PC-3 (cell line): ENCODE measurements at regions not wholly inside any gene's neighbourhood (a gene's known extent, or its start where the extent isn't known, plus 50 kb on each side); places are given as distances from the start of the nearest gene placed in this dataset.

ENCODE experiments used
- ATAC-seq: fragments of 200-7000 bp; cut with Tn5 transposase; 2 replicates; pipeline ENCODE4 v1.9.1; 2020; ENCODE audit warnings: mild to moderate bottlenecking, moderate library complexity
- BruUV-seq: library from RNA; stranded (reverse); fragments of 400-500 nt; replicated peaks from 2 replicates; lab custom pipeline; 2021; lab: Mats Ljungman, UMichigan
- CTCF ChIA-PET: fragments of 300-600 bp; sonication (Branson Sonifier 250); formaldehyde crosslinking; loops from one replicate; lab custom pipeline; 2022; ENCODE audit warnings: antibody characterized with exemption; lab: Charles Lee
- POLR2A ChIA-PET: fragments of 300-600 bp; sonication (Branson Sonifier 250); formaldehyde crosslinking; loops from one replicate; lab custom pipeline; 2022; ENCODE audit warnings: antibody characterized with exemption; ENCODE audit not compliant: unreplicated experiment; lab: Charles Lee
- DNase-seq: peaks from one replicate; pipeline ENCODE4 v3.0.0-alpha.2; 2015
- H2AFZ ChIP-seq: fragments of 300-600 bp; sonication (generic); 2 replicates; pipeline ENCODE4 v1.6.0; 2016; ENCODE audit warnings: antibody characterized with exemption, low read length
- H3F3A ChIP-seq: fragments of 300-600 bp; sonication (generic); one replicate; pipeline ENCODE4 v1.6.0; 2017; ENCODE audit warnings: antibody characterized with exemption, low read length, control low read depth, mild to moderate bottlenecking; ENCODE audit not compliant: unreplicated experiment
- H3K27ac ChIP-seq: fragments of 300-600 bp; sonication (generic); 2 replicates; pipeline ENCODE4 v1.5.1; 2016; ENCODE audit warnings: mild to moderate bottlenecking, low read length
- H3K27me3 ChIP-seq: fragments of 300-600 bp; sonication (generic); 2 replicates; pipeline ENCODE4 v1.6.1; 2016; ENCODE audit warnings: low read length, mixed read lengths
- H3K36me3 ChIP-seq: fragments of 300-600 bp; sonication (generic); 2 replicates; pipeline ENCODE4 v1.6.1; 2016; ENCODE audit warnings: low read depth, mixed run types, low read length, mixed read lengths
- H3K4me1 ChIP-seq: fragments of 300-600 bp; sonication (generic); 2 replicates; pipeline ENCODE4 v1.5.1; 2016; ENCODE audit warnings: low read length; ENCODE audit not compliant: insufficient read depth
- H3K4me2 ChIP-seq: fragments of 300-600 bp; sonication (generic); 2 replicates; pipeline ENCODE4 v1.6.0; 2016; ENCODE audit warnings: low read length
- H3K4me3 ChIP-seq: fragments of 300-600 bp; sonication (generic); 2 replicates; pipeline ENCODE4 v1.5.1; 2016; ENCODE audit warnings: mild to moderate bottlenecking, low read length, mixed read lengths
- H3K79me2 ChIP-seq: fragments of 300-600 bp; sonication (generic); 2 replicates; pipeline ENCODE4 v1.6.1; 2017; ENCODE audit warnings: low read length, mixed read lengths
- H3K9ac ChIP-seq: fragments of 300-600 bp; sonication (generic); 2 replicates; pipeline ENCODE4 v1.6.0; 2016; ENCODE audit warnings: mild to moderate bottlenecking, low read length
- H3K9me2 ChIP-seq: fragments of 300-600 bp; sonication (generic); replicated peaks from 2 replicates; pipeline ENCODE4 v1.6.1; 2016; ENCODE audit warnings: mixed run types, low read length, mixed read lengths
- H3K9me3 ChIP-seq: fragments of 300-600 bp; sonication (generic); 2 replicates; pipeline ENCODE4 v1.6.1; 2016; ENCODE audit warnings: low read length, mixed read lengths
- H4K20me1 ChIP-seq: fragments of 300-600 bp; sonication (generic); 2 replicates; pipeline ENCODE4 v1.6.1; 2016; ENCODE audit warnings: low read length, mixed read lengths
- CTCF ChIP-seq: fragments of 300-600 bp; sonication (generic); conservative IDR thresholded peaks from 2 replicates; pipeline ENCODE4 v1.5.1; 2017; ENCODE audit warnings: antibody characterized with exemption, low read depth, mild to moderate bottlenecking, low read length
- EZH2 ChIP-seq: fragments of 300-600 bp; sonication (generic); IDR thresholded peaks from one replicate; pipeline ENCODE4 v1.6.1; 2017; ENCODE audit warnings: antibody characterized with exemption, mild to moderate bottlenecking, low read length; ENCODE audit not compliant: unreplicated experiment
- EZH2phosphoT487 ChIP-seq: fragments of 300-600 bp; sonication (generic); IDR thresholded peaks from 2 replicates; pipeline ENCODE4 v1.6.1; 2018; ENCODE audit warnings: mild to moderate bottlenecking, antibody characterized with exemption, low read length, borderline replicate concordance
- intact Hi-C: fragments of 100-400 bp; cut with micrococcal nuclease; formaldehyde crosslinking; loops from 2 replicates; pipeline ENCODE4 v1.9.0; 2023

GRCh38 chr5:51047369-51047768, 335.9 kb upstream of the ISL1 start:
- DNase-seq (no peak), ATAC-seq (no peak)
- H3K4me1 ChIP-seq = no peaks in the 10 kb centered on the region
- intact Hi-C loops = no loop called here
- H2AFZ ChIP-seq = no peak overlapping the region
- H3K27me3 ChIP-seq = no peaks in the 10 kb centered on the region
- no peaks in the 10 kb centered on the region for H3K36me3 ChIP-seq
- no peaks in the 10 kb centered on the region for H3K9me2 ChIP-seq
- no peak overlapping the region for H3K4me2 ChIP-seq
- H3K4me3 ChIP-seq = no peak overlapping the region
- ChIA-PET CTCF (no interaction called here), POLR2A (no interaction called here)
- no peak for TF ChIP-seq CTCF
- TF ChIP-seq EZH2 = no peak
- no peak for TF ChIP-seq EZH2phosphoT487
- no TSS peak for BruUV-seq
- H3K9ac ChIP-seq = no peak overlapping the region
- no peaks in the 10 kb centered on the region for H3K79me2 ChIP-seq
- no peaks in the 10 kb centered on the region for H4K20me1 ChIP-seq
- H3F3A ChIP-seq = no peaks in the 10 kb centered on the region
- H3K9me3 ChIP-seq = no peaks in the 10 kb centered on the region
- H3K27ac ChIP-seq = no peak overlapping the region

- Histone ChIP-seq H3K9me2 (no peaks in the 10 kb centered on the region), H3K9ac (no peak overlapping the region), H3K36me3 (no peaks in the 10 kb centered on the region), H3K4me1 (no peaks in the 10 kb centered on the region), H2AFZ (no peak overlapping the region), H3K27ac (no peak overlapping the region), H3K4me2 (no peak overlapping the region), H3K79me2 (no peaks in the 10 kb centered on the region), H4K20me1 (no peaks in the 10 kb centered on the region), H3F3A (no peaks in the 10 kb centered on the region), H3K4me3 (no peak overlapping the region), H3K27me3 (no peaks in the 10 kb centered on the region), H3K9me3 (no peaks in the 10 kb centered on the region)
- DNase-seq = no peak
- ChIA-PET POLR2A (no interaction called here), CTCF (no interaction called here)
- no peak for ATAC-seq
- no TSS peak for BruUV-seq
- TF ChIP-seq EZH2 (no peak), EZH2phosphoT487 (no peak), CTCF (no peak)
- intact Hi-C loops = no loop called here
Observed at GRCh38 chr5:51053361-51053760, 329.9 kb upstream of the ISL1 start.

- no peaks in the 10 kb centered on the region for H3K9me2 ChIP-seq
- ATAC-seq (no peak), DNase-seq (no peak)
- ChIA-PET POLR2A (no interaction called here), CTCF (no interaction called here)
- no peaks in the 10 kb centered on the region for H4K20me1 ChIP-seq
- H3K27ac ChIP-seq = no peak overlapping the region
- intact Hi-C loops = no loop called here
- H3K9ac ChIP-seq = no peak overlapping the region
- H3K9me3 ChIP-seq = no peaks in the 10 kb centered on the region
- H3F3A ChIP-seq = no peaks in the 10 kb centered on the region
- H3K4me3 ChIP-seq = no peak overlapping the region
- no peaks in the 10 kb centered on the region for H3K36me3 ChIP-seq
- no TSS peak for BruUV-seq
- no peaks in the 10 kb centered on the region for H3K27me3 ChIP-seq
- H2AFZ ChIP-seq = no peak overlapping the region
- TF ChIP-seq EZH2 = no peak
- TF ChIP-seq EZH2phosphoT487 = no peak
- no peak for TF ChIP-seq CTCF
- no peaks in the 10 kb centered on the region for H3K4me1 ChIP-seq
- H3K79me2 ChIP-seq = no peaks in the 10 kb centered on the region
- no peak overlapping the region for H3K4me2 ChIP-seq
Observed at GRCh38 chr5:51060953-51061352, 322.3 kb upstream of the ISL1 start.
